ENCODE measurements at regions not wholly inside any gene's neighbourhood (a gene's known extent, or its start where the extent isn't known, plus 50 kb on each side); places are given as distances from the start of the nearest gene placed in this dataset.

DNA sequence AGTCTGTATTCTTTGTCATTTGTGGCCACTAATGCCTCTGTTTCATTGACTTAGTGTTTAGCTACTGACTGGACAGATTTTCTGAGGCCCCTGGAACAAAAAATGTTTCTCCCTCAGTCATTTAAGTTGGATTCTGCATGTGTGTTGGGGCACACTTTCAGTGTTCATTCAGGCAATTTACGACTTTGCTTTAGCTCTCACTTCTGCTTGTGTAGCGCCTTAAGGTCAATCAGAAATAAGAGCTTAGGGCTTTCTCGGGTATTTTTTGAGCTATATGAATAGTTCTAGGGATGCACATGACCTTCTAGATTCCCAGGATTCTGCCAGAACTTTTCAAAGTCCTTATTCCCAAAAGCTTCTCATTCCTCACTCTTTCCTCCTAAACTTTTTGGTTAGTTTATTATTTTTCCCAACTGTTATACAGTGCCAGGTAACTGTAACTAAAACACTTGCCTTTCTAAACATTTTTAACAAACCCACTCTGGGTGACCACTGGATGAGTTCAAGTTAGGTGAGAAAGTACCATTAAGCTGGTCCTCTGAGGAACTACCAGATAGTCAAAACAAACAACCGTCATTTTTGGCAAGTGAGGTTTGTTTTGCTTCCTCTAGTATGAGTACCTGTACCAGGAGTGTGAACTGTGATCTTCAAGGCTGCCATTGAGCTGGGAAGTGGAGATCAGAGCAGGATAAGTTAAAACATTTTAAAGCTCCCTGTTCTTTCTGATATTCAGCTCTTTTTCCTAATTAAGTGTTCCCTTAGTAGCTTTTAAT, 571.3 kb upstream of the TLE4 start:
- DNase-seq: no peak

DNA sequence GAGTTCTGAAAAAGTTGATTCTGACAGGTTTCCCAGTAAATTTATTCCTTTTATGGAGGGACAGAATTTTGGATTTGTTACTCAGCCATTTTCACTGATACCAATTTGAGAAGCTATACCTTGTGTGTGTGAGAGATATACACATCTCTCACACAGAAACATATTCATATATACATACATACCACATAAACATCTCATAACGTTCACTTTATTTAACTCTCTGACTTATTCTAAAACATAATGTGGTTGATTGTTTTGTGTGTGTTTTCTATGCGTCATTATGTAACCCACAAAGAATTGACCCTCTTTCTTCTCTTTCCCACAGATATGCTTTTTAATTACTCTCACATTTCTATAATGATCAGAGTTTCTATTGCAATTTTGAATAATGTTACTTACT, 570.8 kb upstream of the TLE4 start:
- DNase-seq: no peak

DNA sequence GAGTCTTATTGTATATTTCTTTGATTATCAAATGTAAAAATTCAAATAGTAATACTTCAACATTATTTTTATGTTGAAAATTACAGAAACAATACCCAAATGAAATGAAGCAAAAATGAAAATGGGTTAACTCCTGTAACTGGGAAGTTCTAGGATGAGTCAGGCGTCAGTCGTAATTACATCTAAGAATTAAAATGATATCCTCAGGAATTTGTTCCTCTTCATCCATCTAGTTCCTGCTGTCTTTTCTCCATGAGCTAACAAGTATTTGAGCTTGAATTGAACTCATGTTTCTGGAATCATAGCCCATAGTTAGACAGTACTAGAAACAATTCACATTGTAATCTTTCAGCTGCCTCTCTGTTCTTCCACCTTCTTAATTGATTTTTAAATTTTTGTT, 568.3 kb upstream of the TLE4 start:
- no peak for DNase-seq

DNA sequence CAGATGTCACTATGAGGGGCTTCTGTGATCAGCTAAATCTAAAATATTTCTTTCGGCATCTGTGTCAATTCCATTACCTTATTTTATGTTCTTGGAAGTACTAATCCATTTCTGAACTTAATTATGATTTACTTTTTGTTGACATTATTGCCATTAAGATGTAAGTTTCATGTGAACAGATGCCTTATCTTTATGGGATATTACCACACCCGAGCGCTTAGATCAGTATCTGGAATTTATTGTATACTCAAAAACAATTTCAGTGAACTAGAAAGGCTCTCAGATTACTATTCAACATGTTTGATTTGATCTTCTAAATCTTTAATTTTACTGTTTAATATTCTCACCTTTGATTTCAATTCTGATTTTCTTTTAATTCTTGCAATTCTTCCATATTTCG, 567.7 kb upstream of the TLE4 start:
- no peak for DNase-seq

DNA sequence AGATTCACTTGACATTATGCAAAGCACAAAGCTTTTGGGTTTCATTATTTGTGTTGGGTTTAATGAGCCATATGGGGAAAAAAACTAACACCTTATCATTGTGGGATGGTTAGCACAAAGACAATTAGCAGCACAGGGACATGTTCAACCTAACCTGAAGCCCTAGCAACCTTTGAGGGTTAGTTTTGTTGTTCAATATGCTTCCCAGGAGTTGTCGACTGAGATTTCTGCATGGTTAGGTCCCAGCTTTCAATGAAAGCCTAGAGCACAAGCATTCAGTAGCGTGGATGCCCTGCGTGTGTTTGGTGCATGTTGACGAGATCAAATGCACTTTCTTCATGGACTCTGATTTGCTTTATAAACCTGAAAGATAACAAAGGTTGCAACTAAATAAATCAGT, 565.2 kb upstream of the TLE4 start:
- DNase-seq: no peak

DNA sequence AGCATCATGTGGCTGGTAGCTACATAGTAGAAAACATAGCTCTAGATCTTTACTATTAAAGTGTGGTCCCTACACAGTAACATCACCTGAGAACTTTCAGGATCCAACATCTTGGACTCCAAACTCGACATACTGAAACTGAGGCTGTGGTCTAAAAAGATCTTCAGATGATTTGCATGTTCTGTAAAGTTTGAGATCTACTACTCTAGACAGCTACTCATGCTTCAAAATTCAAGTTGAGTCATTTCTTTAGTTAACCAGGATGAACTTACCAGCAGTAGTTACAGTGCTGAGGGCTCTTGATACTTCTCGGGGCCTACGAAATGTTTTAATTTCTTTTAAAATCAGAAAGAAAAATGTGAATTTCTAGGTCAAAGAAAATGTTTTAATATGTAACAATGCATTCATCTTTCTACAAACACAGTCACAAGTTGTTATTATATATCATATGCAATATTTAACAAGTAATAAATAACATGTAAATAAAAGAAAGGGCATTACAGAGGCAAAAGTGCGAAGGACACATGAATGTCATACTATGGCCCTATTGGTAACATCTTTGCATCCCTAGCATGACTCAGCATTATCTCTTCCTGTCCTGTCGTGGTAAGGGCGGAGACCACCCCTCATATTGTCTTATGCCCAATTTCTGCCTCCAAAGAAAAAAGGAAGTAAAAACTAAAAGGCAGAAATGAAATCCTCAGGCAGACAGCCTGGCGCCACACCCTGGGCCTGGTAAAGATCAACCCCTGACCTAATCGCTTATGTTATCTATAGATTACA, 563.9 kb upstream of the TLE4 start:
- no peak for DNase-seq

DNA sequence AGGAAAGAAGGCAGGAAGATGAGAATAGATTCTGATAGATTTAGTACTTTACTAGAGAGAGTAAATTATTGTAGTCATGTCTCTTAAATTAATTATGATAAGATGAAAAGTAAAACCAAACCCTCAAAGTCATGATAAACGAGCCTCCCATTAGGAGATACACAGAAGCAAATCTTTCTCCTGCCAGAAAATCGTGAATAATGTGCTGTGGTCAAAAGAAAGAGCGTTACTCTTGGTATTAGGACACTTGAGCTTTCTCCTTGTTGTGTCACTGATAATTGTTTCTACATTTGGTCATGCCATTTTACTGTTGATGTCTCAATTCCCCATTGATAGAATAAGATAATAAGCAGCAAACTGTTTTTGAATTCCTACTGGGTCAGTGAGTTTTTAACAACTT, 562.8 kb upstream of the TLE4 start:
- no peak for DNase-seq

DNA sequence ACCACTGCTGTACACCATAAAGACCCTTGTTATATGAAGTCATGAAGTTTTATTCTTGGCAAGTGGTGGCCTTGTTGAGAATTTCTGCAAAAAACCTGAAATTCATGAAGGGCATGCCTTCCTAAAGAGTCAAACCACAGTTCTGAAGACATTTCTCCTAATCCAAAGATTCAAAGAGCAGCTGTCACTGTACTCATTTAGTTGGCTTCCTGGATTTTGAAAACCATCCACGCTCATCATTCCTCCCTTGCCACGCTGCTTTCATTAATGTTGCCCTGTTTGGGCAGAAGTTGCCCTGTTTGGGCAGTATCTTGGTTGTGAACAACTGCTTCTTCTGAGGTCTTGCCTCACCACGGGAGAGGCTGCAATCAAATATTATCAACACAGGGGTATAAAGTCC, 560.3 kb upstream of the TLE4 start:
- no peak for DNase-seq

DNA sequence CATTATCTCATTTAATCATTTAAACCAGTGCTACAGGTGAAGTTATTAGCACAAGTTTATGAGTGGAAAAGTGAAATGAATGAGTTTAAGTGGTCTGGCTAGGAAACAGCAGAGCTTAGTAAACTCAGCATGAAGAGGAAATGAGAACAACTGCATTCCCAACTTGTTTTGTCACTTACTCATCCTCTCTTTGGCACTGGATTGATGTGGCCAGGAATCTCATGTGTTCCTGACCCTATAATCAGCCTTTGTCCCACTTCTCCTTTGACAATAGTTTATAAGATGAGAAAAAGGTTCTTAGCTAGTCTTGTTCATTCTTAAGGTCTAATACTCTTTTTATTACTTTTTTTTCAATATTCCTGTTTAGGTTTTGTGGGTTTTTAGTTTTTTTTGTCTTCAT, 559.2 kb upstream of the TLE4 start:
- no peak for DNase-seq

DNA sequence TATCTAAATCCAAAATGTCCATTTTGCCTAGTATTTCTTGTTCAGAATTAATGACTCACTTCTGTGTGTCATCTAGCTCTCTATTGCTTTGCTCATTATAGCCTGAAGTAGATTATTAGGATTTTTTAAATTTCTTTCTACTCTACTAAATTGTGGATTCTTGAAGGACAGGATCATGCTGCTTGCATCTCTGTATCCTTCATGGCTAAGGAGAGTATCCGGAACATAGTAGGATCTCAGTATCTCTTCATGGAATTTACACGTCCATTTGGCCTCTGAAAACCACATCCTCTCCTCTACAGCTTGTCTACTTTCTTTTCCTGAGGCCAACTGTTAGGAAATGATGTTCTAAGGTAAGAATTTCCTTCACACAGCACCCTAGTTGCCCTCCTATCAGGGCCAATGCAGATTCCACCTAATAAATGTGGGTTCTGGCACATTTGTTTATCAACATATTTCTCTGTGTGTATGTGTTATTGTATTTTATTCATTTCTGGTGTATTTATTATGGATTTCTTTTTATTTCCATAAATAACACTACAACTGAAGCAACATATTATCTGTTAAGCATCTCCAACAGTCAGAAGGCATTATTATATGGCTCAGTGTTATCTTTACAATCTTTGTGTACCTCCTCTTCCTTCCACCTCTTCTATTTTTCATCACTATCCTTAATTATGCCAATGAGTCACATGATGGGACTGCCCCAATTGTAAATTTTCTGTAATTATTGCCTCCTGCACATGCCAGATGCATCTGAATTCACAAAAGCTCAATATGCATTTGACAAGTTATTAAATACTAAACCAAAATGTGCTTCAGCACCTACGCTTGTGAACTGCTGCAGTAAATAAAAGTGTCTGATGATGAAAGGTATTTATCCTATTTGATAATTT, 557.8 kb upstream of the TLE4 start:
- DNase-seq: no peak

DNA sequence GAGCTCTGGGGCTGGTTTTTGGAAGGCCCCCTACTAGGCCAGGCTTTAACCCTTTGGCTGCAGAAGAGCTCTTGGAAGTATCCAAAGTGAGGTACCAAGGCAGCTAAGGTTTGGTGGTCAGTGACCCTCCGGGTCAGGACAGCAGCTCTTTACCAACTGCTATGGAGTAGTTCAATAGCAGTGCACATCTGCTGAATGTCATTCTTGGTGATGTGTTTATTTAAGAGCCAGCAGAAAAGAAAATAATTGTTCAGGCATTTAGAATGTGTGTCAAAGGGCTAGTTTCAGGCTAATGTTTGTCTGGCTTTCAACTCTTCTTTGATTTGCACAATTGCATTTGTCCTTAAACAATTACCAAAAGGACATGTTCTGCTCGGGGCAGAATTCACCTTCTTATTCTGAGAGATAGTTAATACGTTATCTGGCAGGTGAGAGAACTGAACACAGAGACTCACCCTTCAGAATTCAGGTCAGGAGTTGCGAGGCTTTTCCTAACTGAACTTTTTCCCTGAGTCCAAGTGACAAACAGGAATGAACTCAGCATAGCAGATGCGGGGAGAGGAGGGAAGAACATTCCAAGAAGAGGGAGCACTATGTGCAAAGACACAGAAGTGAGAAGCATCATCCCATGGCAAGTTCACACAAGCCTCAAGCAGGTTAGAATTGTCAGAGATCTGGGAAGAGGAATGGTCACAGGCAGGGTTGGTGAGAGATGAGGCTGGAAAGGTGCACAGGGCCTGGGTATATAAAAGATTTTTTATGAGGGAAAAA, 556.7 kb upstream of the TLE4 start:
- DNase-seq: no peak

DNA sequence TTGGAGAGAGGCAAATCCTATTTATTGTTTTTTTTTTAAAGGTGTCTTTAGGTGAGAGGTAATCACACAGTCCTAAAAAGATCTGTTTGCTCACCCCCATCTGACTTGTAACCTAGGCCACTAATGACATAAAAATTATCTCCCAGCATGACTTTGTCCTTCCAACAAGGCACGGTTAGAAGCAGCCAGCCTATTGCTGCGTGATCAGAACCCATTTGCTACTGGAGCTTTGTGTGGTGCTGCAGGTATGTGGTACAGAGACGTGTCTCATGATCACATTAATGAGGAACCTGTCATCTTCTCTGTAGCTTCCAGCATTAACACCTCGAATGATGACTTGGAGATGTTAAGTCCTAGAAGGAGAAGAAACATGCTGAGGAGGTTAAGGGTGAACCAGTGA, 555.8 kb upstream of the TLE4 start:
- DNase-seq: no peak

DNA sequence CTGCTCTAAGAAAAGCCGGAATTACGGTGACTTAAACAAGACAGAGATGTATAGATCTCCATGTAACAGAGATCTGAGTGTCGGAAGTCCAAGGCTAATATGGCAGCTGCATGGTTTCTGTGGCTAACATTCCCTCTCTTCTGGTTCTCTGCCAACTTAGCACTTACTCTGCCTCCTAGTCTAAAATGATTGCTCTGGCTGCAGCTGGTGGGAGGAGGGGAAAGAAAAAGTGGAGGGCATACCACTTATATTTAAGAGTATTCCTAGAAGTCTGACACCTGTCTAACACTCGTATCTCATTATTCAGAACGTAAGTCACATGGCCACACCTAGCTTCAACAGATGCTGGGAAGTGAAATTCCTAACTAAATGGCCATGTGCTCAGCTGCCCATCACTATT, 551.5 kb upstream of the TLE4 start:
- no peak for DNase-seq

DNA sequence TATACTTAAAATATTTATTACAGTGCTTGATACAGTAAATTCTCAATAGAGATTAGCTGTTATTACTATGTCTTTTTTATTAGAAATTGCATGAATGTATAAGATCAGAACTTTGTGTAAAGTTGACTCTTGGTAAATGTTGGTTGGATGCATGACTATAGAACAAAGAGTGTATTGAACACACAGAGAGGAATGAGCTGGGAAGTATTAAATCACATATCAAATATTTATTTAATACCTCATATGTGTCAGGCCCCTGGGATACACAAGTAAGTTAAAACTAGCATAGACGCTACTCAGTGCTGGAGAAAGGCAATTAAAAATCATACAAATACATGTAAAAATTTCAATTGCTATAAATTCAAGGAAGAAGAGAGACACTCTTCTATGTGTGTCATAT, 550.7 kb upstream of the TLE4 start:
- DNase-seq: no peak

DNA sequence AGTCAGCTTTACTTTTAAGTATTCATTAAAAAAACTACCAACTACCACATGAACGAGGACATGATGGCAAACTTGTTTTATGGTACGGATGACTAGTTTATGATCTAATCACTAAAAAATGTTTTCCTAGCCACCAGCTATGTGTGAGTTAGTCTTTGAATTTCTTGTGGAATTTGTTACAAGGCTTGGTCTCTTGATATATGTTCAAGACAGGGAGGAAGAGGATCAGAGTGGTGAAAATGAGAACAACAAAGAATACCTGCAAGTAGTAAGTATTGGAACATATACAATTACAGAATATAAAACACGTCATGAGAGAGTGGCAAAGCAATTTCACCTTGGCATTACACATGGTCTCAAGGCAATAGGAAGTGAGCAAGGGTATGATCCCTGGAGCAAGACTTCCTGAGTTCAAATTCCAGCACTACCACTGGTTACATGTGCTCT, 548.6 kb upstream of the TLE4 start:
- no peak for DNase-seq

DNA sequence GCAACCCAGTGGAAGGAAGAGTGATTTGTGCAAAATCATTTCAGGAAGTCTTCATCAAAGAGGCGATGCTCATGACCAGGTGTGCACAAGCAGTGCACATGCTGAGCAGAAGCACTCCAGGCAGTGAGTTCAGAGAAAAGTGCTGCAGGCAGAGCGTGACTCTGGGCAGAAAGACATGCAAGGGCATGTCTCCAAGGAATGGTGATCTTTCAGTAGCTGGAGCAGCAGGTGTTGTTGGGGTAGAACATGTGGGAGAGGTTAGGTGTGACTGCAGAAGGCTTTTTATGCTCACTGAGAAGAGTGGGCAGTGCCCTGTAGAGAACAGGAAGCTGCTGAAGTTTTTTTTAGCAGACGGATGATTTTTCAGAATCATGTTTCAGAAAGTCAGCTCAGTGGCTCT, 545.4 kb upstream of the TLE4 start:
- DNase-seq: no peak

DNA sequence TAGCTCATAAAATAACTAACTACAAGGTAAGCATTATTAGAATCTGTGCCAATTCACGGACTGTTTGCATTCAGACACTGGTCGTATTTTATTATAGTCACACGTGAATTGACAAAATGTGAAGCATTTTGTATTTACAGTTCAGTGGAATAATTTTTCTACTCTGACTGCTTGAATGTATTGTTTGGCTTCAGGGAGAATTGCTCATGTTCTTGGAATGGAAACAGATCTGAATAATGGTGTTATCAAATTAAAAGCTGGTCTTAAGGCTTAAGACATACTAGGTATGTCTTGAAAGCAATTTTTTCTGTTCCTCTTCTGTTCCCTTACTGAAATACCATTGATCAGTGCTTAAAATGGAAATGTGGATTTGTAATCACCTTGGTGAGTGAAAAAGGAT, 543.7 kb upstream of the TLE4 start:
- no peak for DNase-seq

DNA sequence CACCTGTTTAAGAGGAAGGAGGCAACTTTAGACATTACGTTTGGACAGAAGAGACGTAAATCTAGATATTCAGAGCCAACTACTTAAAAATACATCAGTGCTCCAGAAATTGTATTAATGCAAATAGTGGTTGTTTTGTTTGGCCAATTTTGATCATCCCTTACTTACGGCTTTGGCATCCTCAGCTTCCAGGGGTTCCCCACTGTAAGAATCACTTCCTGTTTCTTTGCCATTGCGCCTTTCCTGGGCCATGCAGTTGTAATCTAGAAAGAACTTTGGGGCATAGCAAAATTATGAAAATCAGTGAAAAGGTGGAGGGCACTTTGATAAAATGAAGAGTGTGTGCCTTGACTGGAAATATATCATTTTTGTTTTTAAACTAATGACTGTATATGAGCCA, 537.2 kb upstream of the TLE4 start:
- no peak for DNase-seq

DNA sequence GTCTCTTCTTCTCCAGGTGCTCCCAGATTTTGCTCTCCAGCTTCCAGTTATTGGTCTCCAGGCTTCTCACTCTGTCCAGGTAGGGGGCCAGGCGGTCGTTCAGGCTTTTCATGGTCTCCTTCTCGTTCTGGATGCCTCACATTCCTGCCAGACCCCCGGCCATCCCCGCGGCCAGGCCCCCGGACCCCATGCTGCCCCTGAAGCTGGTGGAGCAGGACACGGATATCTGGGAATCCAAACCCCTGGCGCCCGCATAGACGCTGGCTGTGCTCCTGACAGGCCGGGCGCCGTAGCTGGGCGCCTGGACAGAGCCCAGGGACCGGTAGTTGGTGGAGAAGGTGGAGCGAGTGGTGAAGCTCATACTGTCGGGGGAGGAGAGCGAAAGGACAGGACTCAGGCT, 534.4 kb upstream of the TLE4 start:
- no peak for DNase-seq

DNA sequence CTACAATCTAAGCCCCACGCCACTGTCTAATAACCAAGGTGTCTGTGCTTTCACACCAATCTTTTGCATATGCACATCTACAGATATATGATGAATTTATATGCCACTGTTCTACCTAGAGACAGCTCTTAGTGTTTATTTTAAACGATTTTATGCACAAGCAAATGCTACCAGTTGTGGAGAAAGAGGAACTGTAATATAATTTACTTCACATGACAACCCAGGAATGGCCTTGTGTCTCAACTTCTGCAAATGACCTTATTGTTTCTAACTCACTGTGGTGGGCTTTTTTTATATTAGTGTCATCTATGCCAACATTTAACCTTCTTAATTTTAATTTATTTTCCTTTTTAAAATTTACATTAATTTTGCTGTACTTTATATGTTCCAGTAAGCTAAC, 531.1 kb upstream of the TLE4 start:
- DNase-seq: no peak

DNA sequence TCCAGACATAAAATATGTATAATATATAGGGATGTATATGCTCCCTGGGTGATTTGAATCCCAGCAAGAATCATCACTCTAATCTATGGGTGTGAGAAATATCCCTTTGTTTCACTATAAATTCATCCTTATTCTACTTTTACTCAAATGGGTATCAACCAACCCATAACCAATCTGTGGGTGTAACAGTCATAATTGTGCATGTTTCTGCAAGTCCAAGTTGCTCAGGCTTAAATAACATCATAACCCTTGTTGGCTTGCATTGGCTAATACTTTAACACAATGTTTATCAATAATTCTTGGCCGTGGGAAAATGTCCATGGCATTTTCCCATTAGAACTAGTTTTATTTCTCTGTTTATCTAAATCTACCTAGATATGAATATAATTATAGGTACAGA, 530.5 kb upstream of the TLE4 start:
- no peak for DNase-seq

DNA sequence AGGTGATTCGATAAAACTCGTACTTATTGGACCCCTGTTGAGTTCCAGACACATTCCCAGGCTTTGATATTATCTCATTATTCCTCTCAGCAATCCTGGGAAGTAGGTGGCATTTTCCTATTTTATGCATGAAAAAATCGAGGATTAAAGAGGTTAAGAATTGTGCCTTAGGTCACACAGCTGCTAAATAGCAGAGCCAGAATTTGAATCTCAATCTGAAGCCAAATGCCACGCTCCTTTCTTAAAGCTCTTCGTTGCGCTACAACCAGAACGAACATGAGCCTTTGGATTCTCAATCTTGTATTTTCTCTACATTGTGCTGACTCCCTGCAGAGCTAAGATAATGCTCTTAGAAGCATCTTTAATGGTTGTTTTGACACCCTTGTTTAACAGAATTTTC, 527.8 kb upstream of the TLE4 start:
- DNase-seq: no peak

DNA sequence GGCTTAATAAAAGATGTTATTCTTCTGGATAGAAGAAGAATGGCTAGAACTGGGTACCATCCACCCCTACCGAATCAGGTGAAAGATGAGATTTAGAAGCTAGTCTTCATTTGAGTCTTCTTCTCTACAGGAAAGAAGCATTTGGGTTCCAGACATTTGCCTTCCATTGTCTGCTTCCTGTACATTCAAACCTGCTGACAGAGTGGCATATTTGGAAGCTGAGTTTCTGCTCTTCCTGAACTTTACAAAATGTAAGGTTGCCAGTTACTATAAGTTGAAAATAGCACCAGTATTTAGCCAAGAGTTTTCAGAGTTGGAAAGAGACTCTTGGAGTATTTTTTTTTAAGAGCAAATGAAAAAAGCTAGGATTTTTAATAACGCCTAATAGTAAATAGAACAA, 525.4 kb upstream of the TLE4 start:
- DNase-seq: no peak

Measured in activated CD4-positive, alpha-beta T cell treated with anti-CD3 and anti-CD28 coated beads, Interleukin-10, Interleukin-2, amounts not matched to agents 100 ng/mL and 50 ng/mL, durations not matched to agents 16 hours and 8 hours (primary cell).